OCI-LY7 (cell line): ENCODE measurements at regions not wholly inside any gene's neighbourhood (a gene's known extent, or its start where the extent isn't known, plus 50 kb on each side); places are given as distances from the start of the nearest gene placed in this dataset.

Experiments
- BruUV-seq: library from RNA; stranded (reverse); fragments of 400-500 nt; replicated peaks from 2 replicates; lab custom pipeline; 2021; lab: Mats Ljungman, UMichigan
- CTCF ChIA-PET: fragments of 300-600 bp; sonication (Branson Sonifier 250); formaldehyde crosslinking; loops from one replicate; lab custom pipeline; 2022; ENCODE audit warnings: antibody characterized with exemption; ENCODE audit not compliant: unreplicated experiment; lab: Charles Lee
- POLR2A ChIA-PET: fragments of 300-600 bp; sonication (Branson Sonifier 250); formaldehyde crosslinking; loops from one replicate; lab custom pipeline; 2022; ENCODE audit warnings: antibody characterized with exemption; lab: Charles Lee
- DNase-seq: peaks from one replicate; pipeline ENCODE4 v3.0.0-alpha.2; 2015; ENCODE audit warnings: low spot score
- H2AFZ ChIP-seq: fragments of 200-600 bp; sonication (generic), shearing (Covaris generic); 2 replicates; pipeline ENCODE4 v1.6.1; 2014; ENCODE audit warnings: mild to moderate bottlenecking, antibody characterized with exemption, low read length, moderate library complexity
- H3K27ac ChIP-seq: fragments of 200-600 bp; sonication (generic); 2 replicates; pipeline ENCODE4 v1.5.1; 2014; ENCODE audit warnings: mixed run types, low read depth, mild to moderate bottlenecking, moderate library complexity, low read length, inconsistent platforms; ENCODE audit not compliant: poor library complexity, severe bottlenecking
- H3K36me3 ChIP-seq: fragments of 200-600 bp; sonication (generic); 2 replicates; pipeline ENCODE4 v1.6.1; 2014; ENCODE audit warnings: mild to moderate bottlenecking, antibody characterized with exemption, low read length, moderate library complexity, mixed read lengths; ENCODE audit not compliant: insufficient read depth
- H3K4me1 ChIP-seq: fragments of 200-600 bp; sonication (generic); 2 replicates; pipeline ENCODE4 v1.5.1; 2014; ENCODE audit warnings: mild to moderate bottlenecking, low read length; ENCODE audit not compliant: insufficient read depth, poor library complexity, severe bottlenecking
- H3K4me2 ChIP-seq: fragments of 200-600 bp; sonication (generic); 2 replicates; pipeline ENCODE4 v1.6.1; 2014; ENCODE audit warnings: mild to moderate bottlenecking, low read length
- H3K4me3 ChIP-seq: fragments of 200-600 bp; sonication (generic); 2 replicates; pipeline ENCODE4 v1.5.1; 2014; ENCODE audit warnings: mild to moderate bottlenecking, low read depth, low read length; ENCODE audit not compliant: poor library complexity, severe bottlenecking
- H3K79me2 ChIP-seq: fragments of 200-600 bp; sonication (generic); 2 replicates; pipeline ENCODE4 v1.6.1; 2016; ENCODE audit warnings: low read depth, mild to moderate bottlenecking, low read length, moderate library complexity, mixed read lengths; ENCODE audit not compliant: insufficient read depth
- H3K9me2 ChIP-seq: fragments of 200-600 bp; sonication (generic); 2 replicates; pipeline ENCODE4 v1.6.1; 2016; ENCODE audit warnings: mild to moderate bottlenecking, low read length, mixed read lengths; ENCODE audit not compliant: insufficient read depth
- H3K9me3 ChIP-seq: fragments of 200-600 bp; sonication (generic); 2 replicates; pipeline ENCODE4 v1.6.1; 2014; ENCODE audit warnings: mild to moderate bottlenecking, mixed run types, low read length, mixed read lengths
- H4K20me1 ChIP-seq: fragments of 200-600 bp; sonication (generic); 2 replicates; pipeline ENCODE4 v1.6.1; 2014; ENCODE audit warnings: mild to moderate bottlenecking, antibody characterized with exemption, low read length, moderate library complexity, mixed read lengths; ENCODE audit not compliant: insufficient read depth
- EZH2phosphoT487 ChIP-seq: fragments of 200-600 bp; sonication (generic); IDR thresholded peaks from 2 replicates; pipeline ENCODE4 v1.6.1; 2018; ENCODE audit warnings: low read depth, borderline replicate concordance, mild to moderate bottlenecking, mixed run types, antibody characterized with exemption, low read length, moderate library complexity, mixed read lengths
- intact Hi-C: fragments of 100-400 bp; cut with micrococcal nuclease; formaldehyde crosslinking; loops from one replicate; pipeline ENCODE4 v1.10.0; 2022; ENCODE audit not compliant: unreplicated experiment
- TF ChIP-seq, protein P1 (sequence below): fragments of 200-600 bp; sonication (generic); conservative IDR thresholded peaks from 2 replicates; pipeline ENCODE4 v1.5.1; 2014; ENCODE audit warnings: mild to moderate bottlenecking, antibody characterized with exemption, low read length, moderate library complexity, mixed read lengths

DNA sequence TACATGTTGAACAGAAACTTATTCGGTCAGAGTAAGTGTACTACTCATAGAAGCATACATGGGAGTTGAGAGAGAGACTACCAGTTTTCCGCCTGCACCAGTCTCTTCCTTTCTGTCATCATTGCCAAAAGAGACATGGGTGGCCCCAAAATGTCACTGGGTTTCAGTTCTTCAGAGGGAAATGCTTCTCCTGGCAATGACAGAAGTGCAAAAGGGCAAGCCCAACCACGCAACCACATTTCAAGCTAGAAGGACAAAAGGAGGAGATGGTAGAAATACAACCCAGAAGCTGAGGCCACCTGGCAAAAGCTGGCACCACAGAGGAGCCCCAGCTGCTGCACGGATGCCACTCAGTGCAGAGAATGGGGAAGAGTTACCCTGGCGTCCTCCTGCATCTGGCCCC lies 320.1 kb downstream of the BCOR start:
- no peak for DNase-seq
- BruUV-seq = no TSS peak
- Histone ChIP-seq H3K4me2 (peak overlapping the region; percentile 34; the same call in 1 of the 2 replicates), H3K9me2 (no peaks in the 10 kb centered on the region), H3K36me3 (no peaks in the 10 kb centered on the region), H3K79me2 (no peaks in the 10 kb centered on the region), H3K27ac (no peak overlapping the region), H2AFZ (peak overlapping the region; percentile 76), H3K9me3 (no peaks in the 10 kb centered on the region), H3K4me1 (peaks cover 22% of the 10 kb centered on the region), H4K20me1 (no peaks in the 10 kb centered on the region), H3K4me3 (no peak overlapping the region)
- CTCF ChIA-PET = no interaction called here
- no peak for TF ChIP-seq EZH2phosphoT487
- TF ChIP-seq, protein P1, sequence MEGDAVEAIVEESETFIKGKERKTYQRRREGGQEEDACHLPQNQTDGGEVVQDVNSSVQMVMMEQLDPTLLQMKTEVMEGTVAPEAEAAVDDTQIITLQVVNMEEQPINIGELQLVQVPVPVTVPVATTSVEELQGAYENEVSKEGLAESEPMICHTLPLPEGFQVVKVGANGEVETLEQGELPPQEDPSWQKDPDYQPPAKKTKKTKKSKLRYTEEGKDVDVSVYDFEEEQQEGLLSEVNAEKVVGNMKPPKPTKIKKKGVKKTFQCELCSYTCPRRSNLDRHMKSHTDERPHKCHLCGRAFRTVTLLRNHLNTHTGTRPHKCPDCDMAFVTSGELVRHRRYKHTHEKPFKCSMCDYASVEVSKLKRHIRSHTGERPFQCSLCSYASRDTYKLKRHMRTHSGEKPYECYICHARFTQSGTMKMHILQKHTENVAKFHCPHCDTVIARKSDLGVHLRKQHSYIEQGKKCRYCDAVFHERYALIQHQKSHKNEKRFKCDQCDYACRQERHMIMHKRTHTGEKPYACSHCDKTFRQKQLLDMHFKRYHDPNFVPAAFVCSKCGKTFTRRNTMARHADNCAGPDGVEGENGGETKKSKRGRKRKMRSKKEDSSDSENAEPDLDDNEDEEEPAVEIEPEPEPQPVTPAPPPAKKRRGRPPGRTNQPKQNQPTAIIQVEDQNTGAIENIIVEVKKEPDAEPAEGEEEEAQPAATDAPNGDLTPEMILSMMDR = no peak
- intact Hi-C loops = no loop called here
- POLR2A ChIA-PET = interaction anchor here (0.7 kb wide), 2 partner anchors 241 to 446 kb away, joined by 4 read pairs; no protein-coding TSS in a partner anchor

DNA sequence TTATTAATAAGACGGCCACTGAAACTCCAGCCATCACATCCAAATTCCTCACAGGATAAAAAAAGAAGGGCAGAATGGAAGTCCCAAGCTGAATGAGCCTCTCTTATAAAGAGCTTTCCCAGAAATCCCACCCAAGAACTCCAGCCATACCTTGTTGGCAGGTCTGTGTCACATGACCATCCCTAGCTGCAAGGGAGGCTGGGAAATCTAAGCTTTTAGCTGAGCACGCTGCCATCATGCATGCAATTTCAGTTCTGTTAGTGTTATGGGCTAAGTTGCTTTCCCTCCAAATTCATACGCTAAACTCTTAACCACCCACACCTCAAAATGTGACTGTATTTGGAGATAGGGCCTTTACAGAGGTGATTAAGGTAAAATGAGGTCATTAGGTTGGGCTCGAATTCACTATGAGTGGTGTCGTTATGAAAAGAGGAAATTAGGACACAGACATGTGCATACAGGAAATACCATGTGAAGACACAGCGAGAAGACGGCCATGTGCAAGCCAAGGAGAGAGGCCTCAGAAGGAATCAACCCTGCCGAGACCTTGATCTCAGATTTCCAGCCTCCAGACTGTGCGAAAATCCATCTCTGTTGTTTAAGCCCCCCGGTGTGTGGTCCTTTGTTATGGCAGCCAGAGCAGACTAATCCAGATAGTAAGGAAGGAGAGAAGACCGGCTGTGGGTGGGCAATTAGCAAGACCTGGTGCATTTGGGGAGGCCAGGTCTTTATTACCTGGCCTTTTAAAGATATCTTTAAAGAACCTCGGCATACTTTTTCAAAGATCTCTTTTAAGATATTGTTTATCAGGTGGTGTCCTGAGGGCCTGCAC lies 317.6 kb downstream of the BCOR start:
- no peaks in the 10 kb centered on the region for H3K36me3 ChIP-seq
- ChIA-PET CTCF (no interaction called here), POLR2A (no interaction called here)
- no peak for DNase-seq
- no TSS peak for BruUV-seq
- H3K9me3 ChIP-seq = no peaks in the 10 kb centered on the region
- intact Hi-C loops = no loop called here
- no peak overlapping the region for H3K4me2 ChIP-seq
- peaks cover 20% of the 10 kb centered on the region for H3K4me1 ChIP-seq
- no peak overlapping the region for H3K27ac ChIP-seq
- H4K20me1 ChIP-seq = no peaks in the 10 kb centered on the region
- no peaks in the 10 kb centered on the region for H3K79me2 ChIP-seq
- TF ChIP-seq, protein P1 = no peak
- no peak for TF ChIP-seq EZH2phosphoT487
- no peaks in the 10 kb centered on the region for H3K9me2 ChIP-seq
- H2AFZ ChIP-seq = no peak overlapping the region
- H3K4me3 ChIP-seq = no peak overlapping the region

DNA sequence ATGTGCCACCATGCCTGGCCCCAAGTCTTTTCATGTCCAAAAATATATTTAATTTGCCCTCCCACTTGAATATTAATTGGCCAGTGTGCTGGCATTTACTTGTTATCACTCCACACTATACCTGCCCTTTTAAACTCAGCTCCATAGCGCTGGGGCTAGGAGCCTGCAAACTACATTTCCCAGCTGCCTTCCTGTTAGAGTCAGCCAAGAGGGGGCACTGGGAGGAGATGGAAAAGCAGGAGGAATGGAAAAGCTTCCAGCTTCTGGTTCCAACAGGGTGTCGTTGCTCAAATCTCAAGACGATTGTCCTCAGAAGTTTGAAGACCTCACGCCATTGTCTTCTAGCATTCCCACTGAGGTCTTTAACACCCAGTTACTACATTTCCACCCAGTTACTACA lies 315.5 kb downstream of the BCOR start:
- Histone ChIP-seq H4K20me1 (no peaks in the 10 kb centered on the region), H3K4me3 (no peak overlapping the region), H3K9me2 (no peaks in the 10 kb centered on the region), H3K27ac (no peak overlapping the region), H3K36me3 (no peaks in the 10 kb centered on the region), H3K4me2 (no peak overlapping the region), H3K4me1 (peaks cover 10% of the 10 kb centered on the region), H2AFZ (no peak overlapping the region), H3K79me2 (no peaks in the 10 kb centered on the region), H3K9me3 (no peaks in the 10 kb centered on the region)
- intact Hi-C loops = no loop called here
- ChIA-PET CTCF (no interaction called here), POLR2A (interaction anchor here (0.6 kb wide), 1 partner anchor 13 kb away, joined by 3 read pairs; no protein-coding TSS in a partner anchor)
- no peak for TF ChIP-seq EZH2phosphoT487
- TF ChIP-seq, protein P1 = no peak
- no TSS peak for BruUV-seq
- no peak for DNase-seq
